PC-9 (cell line): ENCODE measurements at regions not wholly inside any gene's neighbourhood (a gene's known extent, or its start where the extent isn't known, plus 50 kb on each side); places are given as distances from the start of the nearest gene placed in this dataset.
A peak's percentile ranks its signal among the peaks of the same experiment; 100 is the strongest.

Experiments used
- BruUV-seq: library from RNA; stranded (reverse); fragments of 400-500 nt; replicated peaks from 2 replicates; lab custom pipeline; 2021; lab: Mats Ljungman, UMichigan
- CTCF ChIA-PET: fragments of 300-600 bp; sonication (Branson Sonifier 250); formaldehyde crosslinking; loops from one replicate; lab custom pipeline; 2022; ENCODE audit warnings: antibody characterized with exemption; lab: Charles Lee
- POLR2A ChIA-PET: fragments of 300-600 bp; sonication (Branson Sonifier 250); formaldehyde crosslinking; loops from one replicate; lab custom pipeline; 2022; ENCODE audit warnings: antibody characterized with exemption; ENCODE audit not compliant: unreplicated experiment; lab: Charles Lee
- DNase-seq, 2 experiments: peaks; one replicate each; pipeline versions ENCODE4 v3.0.0 to v3.0.0-alpha.2; 2015 to 2022; ENCODE audit warnings: mixed read lengths in 1 of 2
- H2AFZ ChIP-seq: fragments of 200-600 bp; sonication (generic); 2 replicates; pipeline ENCODE4 v1.8.1; 2017; ENCODE audit warnings: antibody characterized with exemption
- H3F3A ChIP-seq: fragments of 200-600 bp; sonication (generic); 2 replicates; pipeline ENCODE4 v1.8.1; 2017; ENCODE audit warnings: antibody characterized with exemption, mild to moderate bottlenecking, low read depth; ENCODE audit not compliant: insufficient read depth
- H3K27ac ChIP-seq: fragments of 200-600 bp; sonication (generic); 2 replicates; pipeline ENCODE4 v1.6.1; 2016; ENCODE audit warnings: mixed run types
- H3K27me3 ChIP-seq: fragments of 200-600 bp; sonication (generic); 2 replicates; pipeline ENCODE4 v1.6.1; 2016; ENCODE audit warnings: low read depth, mixed run types; ENCODE audit not compliant: insufficient read depth
- H3K36me3 ChIP-seq: fragments of 200-600 bp; sonication (generic); 2 replicates; pipeline ENCODE4 v1.6.1; 2016; ENCODE audit warnings: low read depth, mixed run types
- H3K4me1 ChIP-seq: fragments of 200-600 bp; sonication (generic); replicated peaks from 2 replicates; pipeline ENCODE4 v1.6.1; 2016; ENCODE audit warnings: mixed run types; ENCODE audit not compliant: insufficient read depth
- H3K4me2 ChIP-seq: fragments of 200-600 bp; sonication (generic); 2 replicates; pipeline ENCODE4 v1.6.1; 2017; ENCODE audit warnings: mixed run types
- H3K4me3 ChIP-seq: fragments of 200-600 bp; sonication (generic); 2 replicates; pipeline ENCODE4 v1.6.1; 2016; ENCODE audit warnings: mixed run types
- H3K79me2 ChIP-seq: fragments of 200-600 bp; sonication (generic); 2 replicates; pipeline ENCODE4 v1.6.1; 2017; ENCODE audit warnings: low read depth, mixed run types
- H3K9me2 ChIP-seq: fragments of 200-600 bp; sonication (generic); 2 replicates; pipeline ENCODE4 v1.8.1; 2017; ENCODE audit warnings: mild to moderate bottlenecking; ENCODE audit not compliant: insufficient read depth
- H3K9me3 ChIP-seq: fragments of 200-600 bp; sonication (generic); 2 replicates; pipeline ENCODE4 v1.8.1; 2016; ENCODE audit warnings: low read depth; ENCODE audit not compliant: insufficient read depth
- H4K20me1 ChIP-seq: fragments of 200-600 bp; sonication (generic); 2 replicates; pipeline ENCODE4 v1.8.1; 2017; ENCODE audit not compliant: insufficient read depth
- EZH2 ChIP-seq: fragments of 200-600 bp; sonication (generic); IDR thresholded peaks from 2 replicates; pipeline ENCODE4 v1.8.0; 2017; ENCODE audit warnings: antibody characterized with exemption, low read depth
- intact Hi-C: fragments of 100-400 bp; cut with micrococcal nuclease; formaldehyde crosslinking; loops from one replicate; pipeline ENCODE4 v1.10.0; 2022; ENCODE audit not compliant: unreplicated experiment
- TF ChIP-seq, protein P1 (sequence below): fragments of 200-600 bp; sonication (generic); conservative IDR thresholded peaks from 2 replicates; pipeline ENCODE4 v1.6.1; 2017; ENCODE audit warnings: mixed run types, antibody characterized with exemption, mild to moderate bottlenecking, moderate library complexity

- no peaks in the 10 kb centered on the region for H3K79me2 ChIP-seq
- H3K4me2 ChIP-seq = no peak overlapping the region
- ChIA-PET CTCF (no interaction called here), POLR2A (no interaction called here)
- H4K20me1 ChIP-seq = no peaks in the 10 kb centered on the region
- no peak overlapping the region for H3K27ac ChIP-seq
- H3K27me3 ChIP-seq = no peaks in the 10 kb centered on the region
- no peaks in the 10 kb centered on the region for H3K4me1 ChIP-seq
- no peak overlapping the region for H3K4me3 ChIP-seq
- no peaks in the 10 kb centered on the region for H3K9me3 ChIP-seq
- H2AFZ ChIP-seq = no peak overlapping the region
- H3F3A ChIP-seq = no peaks in the 10 kb centered on the region
- intact Hi-C loops = loop anchor here (5.0 to 10.0 kb wide), 2 partner anchors 327 to 676 kb away; no protein-coding TSS in a partner anchor
- no peak for DNase-seq
- BruUV-seq = no TSS peak
- TF ChIP-seq EZH2 = no peak
- TF ChIP-seq, protein P1, sequence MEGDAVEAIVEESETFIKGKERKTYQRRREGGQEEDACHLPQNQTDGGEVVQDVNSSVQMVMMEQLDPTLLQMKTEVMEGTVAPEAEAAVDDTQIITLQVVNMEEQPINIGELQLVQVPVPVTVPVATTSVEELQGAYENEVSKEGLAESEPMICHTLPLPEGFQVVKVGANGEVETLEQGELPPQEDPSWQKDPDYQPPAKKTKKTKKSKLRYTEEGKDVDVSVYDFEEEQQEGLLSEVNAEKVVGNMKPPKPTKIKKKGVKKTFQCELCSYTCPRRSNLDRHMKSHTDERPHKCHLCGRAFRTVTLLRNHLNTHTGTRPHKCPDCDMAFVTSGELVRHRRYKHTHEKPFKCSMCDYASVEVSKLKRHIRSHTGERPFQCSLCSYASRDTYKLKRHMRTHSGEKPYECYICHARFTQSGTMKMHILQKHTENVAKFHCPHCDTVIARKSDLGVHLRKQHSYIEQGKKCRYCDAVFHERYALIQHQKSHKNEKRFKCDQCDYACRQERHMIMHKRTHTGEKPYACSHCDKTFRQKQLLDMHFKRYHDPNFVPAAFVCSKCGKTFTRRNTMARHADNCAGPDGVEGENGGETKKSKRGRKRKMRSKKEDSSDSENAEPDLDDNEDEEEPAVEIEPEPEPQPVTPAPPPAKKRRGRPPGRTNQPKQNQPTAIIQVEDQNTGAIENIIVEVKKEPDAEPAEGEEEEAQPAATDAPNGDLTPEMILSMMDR = peak; percentile 43; the same call in 1 of the 2 replicates
- no peaks in the 10 kb centered on the region for H3K9me2 ChIP-seq
- no peaks in the 10 kb centered on the region for H3K36me3 ChIP-seq
Measured at GRCh38 chr4:110959041-110959643, 336.3 kb upstream of the PITX2 start.

GRCh38 chr4:110961066-110961465 is 338.2 kb upstream of the PITX2 start:
- no peaks in the 10 kb centered on the region for H3K27me3 ChIP-seq
- POLR2A ChIA-PET = no interaction called here
- H2AFZ ChIP-seq = no peak overlapping the region
- no peaks in the 10 kb centered on the region for H4K20me1 ChIP-seq
- no peak for DNase-seq
- CTCF ChIA-PET = no interaction called here
- H3F3A ChIP-seq = no peaks in the 10 kb centered on the region
- no peaks in the 10 kb centered on the region for H3K9me2 ChIP-seq
- H3K9me3 ChIP-seq = no peaks in the 10 kb centered on the region
- TF ChIP-seq, protein P1 = no peak
- TF ChIP-seq EZH2 = no peak
- no peak overlapping the region for H3K4me2 ChIP-seq
- no peaks in the 10 kb centered on the region for H3K4me1 ChIP-seq
- H3K36me3 ChIP-seq = no peaks in the 10 kb centered on the region
- H3K79me2 ChIP-seq = no peaks in the 10 kb centered on the region
- intact Hi-C loops = no loop called here
- no peak overlapping the region for H3K27ac ChIP-seq
- no TSS peak for BruUV-seq
- H3K4me3 ChIP-seq = no peak overlapping the region

- CTCF ChIA-PET = no interaction called here
Measured at GRCh38 chr4:110962616-110963015, 339.7 kb upstream of the PITX2 start.

More at GRCh38 chr4:110962616-110963015, 339.7 kb upstream of the PITX2 start:
- Histone ChIP-seq H3K79me2 (no peaks in the 10 kb centered on the region), H4K20me1 (no peaks in the 10 kb centered on the region), H3K9me3 (no peaks in the 10 kb centered on the region), H3K4me1 (no peaks in the 10 kb centered on the region), H3K36me3 (no peaks in the 10 kb centered on the region), H3K27ac (no peak overlapping the region), H2AFZ (no peak overlapping the region), H3K4me2 (no peak overlapping the region), H3K27me3 (no peaks in the 10 kb centered on the region), H3F3A (no peaks in the 10 kb centered on the region), H3K9me2 (no peaks in the 10 kb centered on the region), H3K4me3 (no peak overlapping the region)
- no TSS peak for BruUV-seq
- DNase-seq = no peak
- POLR2A ChIA-PET = no interaction called here
- TF ChIP-seq EZH2 = no peak
- TF ChIP-seq, protein P1 = no peak
- intact Hi-C loops = no loop called here
